ENCODE measurements at regions not wholly inside any gene's neighbourhood (a gene's known extent, or its start where the extent isn't known, plus 50 kb on each side); places are given as distances from the start of the nearest gene placed in this dataset.

DNA sequence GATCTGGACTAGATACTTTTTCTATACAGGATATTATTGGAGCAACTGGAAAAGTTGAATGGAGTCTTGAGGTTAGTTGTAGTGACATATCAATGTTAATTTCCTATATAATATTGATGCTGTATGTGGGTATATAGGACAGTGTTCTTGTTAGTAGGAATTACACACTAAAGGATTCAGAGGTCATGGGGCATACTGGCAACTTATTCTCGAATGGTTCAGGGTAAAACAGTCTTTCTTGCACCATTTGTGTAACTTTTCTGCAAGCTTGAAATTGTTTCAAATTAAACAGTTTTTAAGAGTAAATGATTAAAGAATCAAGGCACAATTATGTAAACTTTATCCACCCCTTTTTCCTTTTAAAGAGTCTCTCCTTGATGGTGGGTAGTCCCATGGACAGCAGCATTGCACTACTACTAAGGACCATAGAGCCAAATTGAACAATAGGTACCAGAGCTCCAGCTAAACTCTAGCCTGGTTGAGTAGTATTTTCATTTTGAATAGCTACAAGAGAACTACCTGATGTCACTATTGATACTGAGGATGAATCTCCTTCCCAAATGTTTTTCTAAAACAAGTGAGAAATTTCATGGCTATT lies 70.1 kb downstream of the DMP1 start:
- H3K36me3 ChIP-seq (ENCODE audit: control insufficient read depth in 2 of 4, insufficient read depth in 4 of 4, low read length in 3 of 4): no peaks in the 10 kb centered on the region
- ChIA-PET CTCF (ENCODE audit: partially characterized antibody) (interaction anchor here (1.8 kb wide), 1 partner anchor 119 kb away, joined by 4 read pairs; no protein-coding TSS in a partner anchor), POLR2A (ENCODE audit: partially characterized antibody) (no interaction called here)
- DNase-seq (ENCODE audit: low read depth in 1 of 2, low spot score in 2 of 2): no peak
- H2BK15ac ChIP-seq (ENCODE audit: low read length): no peak overlapping the region
- peaks cover 4 to 7% of the 10 kb centered on the region in 2 experiments for H3K9me3 ChIP-seq (ENCODE audit: insufficient read depth in 2 of 2, low read depth in 1 of 2, low read length in 1 of 2)
- no peak overlapping the region for H3K23ac ChIP-seq (ENCODE audit: insufficient read length)
- no peak overlapping the region for H2BK120ac ChIP-seq (replicated peaks; ENCODE audit: low read depth, low read length)
- FAIRE-seq: no peak
- H4K91ac ChIP-seq (replicated peaks; ENCODE audit: insufficient read length, low read length): no peak overlapping the region
- no peak overlapping the region for H2AK5ac ChIP-seq (ENCODE audit: low read depth, low read length)
- H3K14ac ChIP-seq (ENCODE audit: insufficient read length): no peak overlapping the region
- H4K20me1 ChIP-seq (replicated peaks in 1 of 2; ENCODE audit: control insufficient read depth in 1 of 2, insufficient read depth in 2 of 2, low read length in 2 of 2): no peaks in the 10 kb centered on the region
- no peak overlapping the region for H3K4me3 ChIP-seq (ENCODE audit: extremely low read depth in 1 of 4, insufficient read depth in 2 of 4, low read depth in 3 of 4, low read length in 4 of 4)
- no peak overlapping the region for H3K56ac ChIP-seq (replicated peaks; ENCODE audit: insufficient read length, low read depth, low read length)
- H3K4me2 ChIP-seq (ENCODE audit: insufficient read depth in 1 of 2, low read depth in 2 of 2, low read length in 2 of 2): no peak overlapping the region
- H2BK5ac ChIP-seq (ENCODE audit: low read depth, low read length): no peak overlapping the region
- no peak overlapping the region for H3K9ac ChIP-seq (replicated peaks in 1 of 4; ENCODE audit: extremely low read depth in 1 of 4, low read depth in 3 of 4, low read length in 3 of 4)
- no peak overlapping the region for H2AFZ ChIP-seq (ENCODE audit: low read length)
- H3K79me2 ChIP-seq (ENCODE audit: control insufficient read depth in 1 of 2, insufficient read depth in 2 of 2, low read length in 2 of 2): no peaks in the 10 kb centered on the region
- H3K27ac ChIP-seq (ENCODE audit: low read depth, low read length): no peak overlapping the region
- H3K23me2 ChIP-seq (ENCODE audit: low read depth, low read length): no peaks in the 10 kb centered on the region
- no peaks in the 10 kb centered on the region for H3K27me3 ChIP-seq (replicated peaks in 1 of 4; ENCODE audit: control insufficient read depth in 3 of 4, extremely low read depth in 1 of 4, insufficient read depth in 3 of 4, low read length in 3 of 4)
- H2BK20ac ChIP-seq (ENCODE audit: low read length): no peak overlapping the region
- H3K79me1 ChIP-seq (ENCODE audit: low read depth, low read length): no peaks in the 10 kb centered on the region
- no peak overlapping the region for H4K8ac ChIP-seq (ENCODE audit: extremely low read depth, insufficient read depth, low read length)
- no peak overlapping the region for H4K5ac ChIP-seq (ENCODE audit: insufficient read length, low read depth, low read length)
- H2BK12ac ChIP-seq (ENCODE audit: low read depth, low read length): no peak overlapping the region
- TF ChIP-seq SIN3A (conservative IDR thresholded peaks at IDR 0.05 in 1 of 2, IDR thresholded peaks at IDR 0.05 in 1 of 2; ENCODE audit: low read depth in 1 of 2, low read length in 2 of 2): no peak
- no peak for TF ChIP-seq TBP (IDR thresholded peaks at IDR 0.05; ENCODE audit: low read depth, low read length)
- no peak for TF ChIP-seq SIX5 (IDR thresholded peaks at IDR 0.05; ENCODE audit: low read depth, low read length)
- H3K18ac ChIP-seq (ENCODE audit: extremely low read depth, low read length): no peak overlapping the region
- WGBS, 2 experiments (ENCODE audit: extremely low coverage in 1 of 2, insufficient coverage in 1 of 2, insufficient read length in 1 of 2, insufficient replicate concordance in 2 of 2, low coverage in 1 of 2, low lambda C conversion rate in 2 of 2, missing lambda C conversion rate in 1 of 2): 95% methylated on average over 1 of the region's 1 CpG; no CpG with 5 or more reads in 1 of the 2 experiments
- no peaks in the 10 kb centered on the region for H3K4me1 ChIP-seq (replicated peaks in 1 of 4; ENCODE audit: control insufficient read depth in 3 of 4, insufficient read depth in 4 of 4, low read length in 3 of 4)
- no peak overlapping the region for H3K4ac ChIP-seq (replicated peaks; ENCODE audit: insufficient read length, low read depth, low read length)

All from H1 (cell line).